ENCODE measurements at regions not wholly inside any gene's neighbourhood (a gene's known extent, or its start where the extent isn't known, plus 50 kb on each side); places are given as distances from the start of the nearest gene placed in this dataset.

GRCh38 chr4:108520807-108521206 lies 99.6 kb upstream of the RPL34 start:
- POLR2A ChIA-PET, result no interaction called here
- no peak overlapping the region for H3K4me3 Mint-ChIP-seq
- DNase-seq (no peak), ATAC-seq (no peak)
- CTCF ChIA-PET, result interaction anchor here (1.5 to 3.6 kb wide), 3 partner anchors 9 to 491 kb away, joined by 5 to 13 read pairs (median 5); no protein-coding TSS in a partner anchor
- H3K9me3 Mint-ChIP-seq (ENCODE audit: insufficient read depth), result peaks cover 14% of the 10 kb centered on the region
- peaks cover 12% of the 10 kb centered on the region for H3K36me3 Mint-ChIP-seq (ENCODE audit: low read depth)
- no peaks in the 10 kb centered on the region for H3K27me3 Mint-ChIP-seq (ENCODE audit: low read depth)
- peaks cover 28% of the 10 kb centered on the region for H3K4me1 Mint-ChIP-seq (ENCODE audit: low read depth)
- no peak overlapping the region for H3K27ac Mint-ChIP-seq

DNA sequence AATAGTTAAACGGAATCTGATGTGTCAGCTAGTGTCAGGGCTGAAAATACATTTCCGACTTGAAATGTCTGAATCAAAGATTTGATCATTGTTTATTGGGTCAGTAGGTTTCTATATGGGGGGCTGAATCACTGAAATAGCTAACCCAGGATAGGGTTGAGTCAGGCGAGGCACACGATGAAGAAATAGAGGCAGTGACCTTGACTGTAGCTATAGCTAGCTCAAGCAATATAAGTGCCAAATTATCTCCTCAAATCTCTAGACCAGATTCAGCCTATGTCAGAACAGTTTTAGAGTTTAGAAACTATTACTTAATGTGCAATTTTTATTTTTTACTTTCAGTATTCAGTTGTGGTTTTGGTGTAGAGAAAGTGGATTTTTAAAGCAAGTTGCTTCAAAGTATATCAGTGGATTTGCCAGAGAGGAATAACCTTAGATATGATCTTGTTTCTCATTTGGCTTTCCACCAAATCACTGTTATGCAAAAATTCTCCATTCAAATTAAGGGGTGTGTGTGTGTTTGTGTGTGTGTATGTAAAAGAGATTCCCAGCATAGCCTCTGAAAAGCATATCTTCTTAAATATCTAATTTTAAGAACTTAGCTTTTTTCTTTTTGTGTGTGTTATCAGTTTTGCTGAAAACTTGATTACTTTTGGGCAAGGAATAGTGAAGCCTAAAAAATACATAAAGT lies 100.3 kb upstream of the RPL34 start:
- Mint-ChIP-seq H3K4me1 (ENCODE audit: low read depth) (peaks cover 21% of the 10 kb centered on the region), H3K9me3 (ENCODE audit: insufficient read depth) (peaks cover 6% of the 10 kb centered on the region), H3K27me3 (ENCODE audit: low read depth) (no peaks in the 10 kb centered on the region), H3K36me3 (ENCODE audit: low read depth) (peaks cover 5% of the 10 kb centered on the region), H3K4me3 (no peak overlapping the region), H3K27ac (no peak overlapping the region)
- ChIA-PET CTCF (interaction anchor here (1.5 to 3.6 kb wide), 3 partner anchors 10 to 490 kb away, joined by 5 to 13 read pairs (median 5); no protein-coding TSS in a partner anchor), POLR2A (interaction anchor here (0.9 kb wide), 1 partner anchor 152 kb away, joined by 3 read pairs; no protein-coding TSS in a partner anchor)
- no peak for DNase-seq
- ATAC-seq, result peak; percentile 30

GRCh38 chr4:108519208-108519833 lies 101.1 kb upstream of the RPL34 start:
- Mint-ChIP-seq H3K9me3 (ENCODE audit: insufficient read depth) (peaks cover 3% of the 10 kb centered on the region), H3K4me3 (no peak overlapping the region), H3K27ac (no peak overlapping the region), H3K36me3 (ENCODE audit: low read depth) (no peaks in the 10 kb centered on the region), H3K4me1 (ENCODE audit: low read depth) (peaks cover 17% of the 10 kb centered on the region), H3K27me3 (ENCODE audit: low read depth) (no peaks in the 10 kb centered on the region)
- no peak for DNase-seq
- POLR2A ChIA-PET, result interaction anchor here (0.9 kb wide), 1 partner anchor 152 kb away, joined by 3 read pairs; no protein-coding TSS in a partner anchor
- no peak for ATAC-seq
- CTCF ChIA-PET, result interaction anchor here (1.5 to 3.6 kb wide), 4 partner anchors 53 to 505 kb away, joined by 3 to 13 read pairs (median 4); no protein-coding TSS in a partner anchor

GRCh38 chr4:108512615-108513505 lies 107.5 kb upstream of the RPL34 start:
- peak overlapping the region; percentile 59 for H3K4me3 Mint-ChIP-seq
- POLR2A ChIA-PET, result interaction anchor here (1.2 kb wide), 1 partner anchor 340 kb away, joined by 3 read pairs; no protein-coding TSS in a partner anchor
- DNase-seq (peak; percentile 69), ATAC-seq (peak; percentile 94)
- H3K4me1 Mint-ChIP-seq (ENCODE audit: low read depth), result peaks cover 17% of the 10 kb centered on the region
- no peaks in the 10 kb centered on the region for H3K36me3 Mint-ChIP-seq (ENCODE audit: low read depth)
- H3K27ac Mint-ChIP-seq, result no peak overlapping the region
- H3K9me3 Mint-ChIP-seq (ENCODE audit: insufficient read depth), result no peaks in the 10 kb centered on the region
- CTCF ChIA-PET, result interaction anchor here (0.7 to 2.0 kb wide), 32 partner anchors 10 to 499 kb away, joined by 3 to 16 read pairs (median 4); partner anchors contain the start of gene LEF1
- peaks cover 6% of the 10 kb centered on the region for H3K27me3 Mint-ChIP-seq (ENCODE audit: low read depth)

DNA sequence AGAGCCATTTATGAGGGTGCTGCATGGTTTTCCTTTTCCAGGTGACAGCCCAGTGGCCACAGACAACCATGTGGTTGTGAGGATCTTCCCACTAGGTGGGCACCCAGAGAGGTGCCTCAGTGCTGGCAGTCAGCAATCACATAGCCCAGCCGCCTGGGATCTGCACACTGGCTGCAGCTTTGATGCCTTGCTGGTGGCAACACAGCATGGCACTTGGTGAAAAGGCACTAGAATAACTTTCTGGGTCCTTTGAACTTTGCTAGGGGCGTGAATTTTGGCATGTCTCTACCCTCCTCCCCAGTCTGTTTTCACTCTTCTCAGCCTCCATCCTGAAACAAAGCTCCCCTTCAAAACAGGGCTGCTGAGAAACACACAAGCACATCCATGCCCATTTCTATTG lies 108.8 kb upstream of the RPL34 start:
- POLR2A ChIA-PET, result interaction anchor here (0.9 to 1.2 kb wide), 2 partner anchors 44 to 339 kb away, joined by 3 read pairs; no protein-coding TSS in a partner anchor
- Mint-ChIP-seq H3K4me3 (no peak overlapping the region), H3K27me3 (ENCODE audit: low read depth) (peaks cover 6% of the 10 kb centered on the region), H3K9me3 (ENCODE audit: insufficient read depth) (no peaks in the 10 kb centered on the region), H3K36me3 (ENCODE audit: low read depth) (peaks cover 12% of the 10 kb centered on the region), H3K27ac (no peak overlapping the region), H3K4me1 (ENCODE audit: low read depth) (peaks cover 17% of the 10 kb centered on the region)
- ATAC-seq (no peak), DNase-seq (no peak)
- CTCF ChIA-PET, result interaction anchor here (1.1 to 2.0 kb wide), 12 partner anchors 9 to 498 kb away, joined by 3 to 16 read pairs (median 4); partner anchors contain the start of gene LEF1

- Mint-ChIP-seq H3K4me3 (no peak overlapping the region), H3K27ac (no peak overlapping the region), H3K4me1 (ENCODE audit: low read depth) (peaks cover 5% of the 10 kb centered on the region), H3K36me3 (ENCODE audit: low read depth) (peaks cover 28% of the 10 kb centered on the region), H3K9me3 (ENCODE audit: insufficient read depth) (peaks cover 15% of the 10 kb centered on the region), H3K27me3 (ENCODE audit: low read depth) (no peaks in the 10 kb centered on the region)
- POLR2A ChIA-PET, result no interaction called here
- DNase-seq (no peak), ATAC-seq (no peak)
- CTCF ChIA-PET, result interaction anchor here (1.2 to 1.8 kb wide), 3 partner anchors 9 to 10 kb away, joined by 5 to 6 read pairs (median 5); no protein-coding TSS in a partner anchor
These were observed 118.0 kb upstream of the RPL34 start for GRCh38 chr4:108502356-108502755.

- Mint-ChIP-seq H3K9me3 (ENCODE audit: insufficient read depth) (peaks cover 14% of the 10 kb centered on the region), H3K27ac (no peak overlapping the region), H3K27me3 (ENCODE audit: low read depth) (no peaks in the 10 kb centered on the region), H3K4me1 (ENCODE audit: low read depth) (peaks cover 2% of the 10 kb centered on the region), H3K4me3 (no peak overlapping the region), H3K36me3 (ENCODE audit: low read depth) (peaks cover 11% of the 10 kb centered on the region)
- DNase-seq, result no peak
- POLR2A ChIA-PET, result interaction anchor here (0.6 kb wide), 1 partner anchor 121 kb away, joined by 4 read pairs; no protein-coding TSS in a partner anchor
- ATAC-seq, result no peak
- CTCF ChIA-PET, result interaction anchor here (0.7 to 1.7 kb wide), 4 partner anchors 9 to 72 kb away, joined by 3 to 5 read pairs (median 4); no protein-coding TSS in a partner anchor
These were observed 121.5 kb upstream of the RPL34 start for GRCh38 chr4:108498925-108499324.

DNA sequence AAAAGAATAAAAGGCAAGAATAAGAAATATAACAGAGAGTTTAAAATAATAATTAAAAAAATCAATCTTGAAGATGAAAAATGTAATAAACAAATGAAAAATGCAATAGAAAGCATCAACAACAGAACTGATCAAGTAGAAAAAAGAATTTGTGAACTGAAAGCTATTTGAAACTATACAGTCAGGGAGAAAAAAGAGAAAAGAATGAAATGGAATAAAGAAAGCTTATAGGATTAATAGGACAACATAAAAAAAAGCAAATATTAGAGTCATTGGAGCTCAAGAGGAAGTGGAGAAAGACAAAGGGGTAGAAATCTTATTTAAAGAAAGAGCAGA lies 126.8 kb upstream of the RPL34 start:
- ATAC-seq (no peak), DNase-seq (no peak)
- Mint-ChIP-seq H3K27ac (no peak overlapping the region), H3K4me3 (no peak overlapping the region), H3K27me3 (ENCODE audit: low read depth) (no peaks in the 10 kb centered on the region), H3K36me3 (ENCODE audit: low read depth) (peaks cover 12% of the 10 kb centered on the region), H3K4me1 (ENCODE audit: low read depth) (peaks cover 6% of the 10 kb centered on the region), H3K9me3 (ENCODE audit: insufficient read depth) (peaks cover 23% of the 10 kb centered on the region)
- CTCF ChIA-PET, result interaction anchor here (0.8 to 2.1 kb wide), 12 partner anchors 9 to 473 kb away, joined by 3 to 12 read pairs (median 4); no protein-coding TSS in a partner anchor
- POLR2A ChIA-PET, result interaction anchor here (0.7 kb wide), 1 partner anchor 469 kb away, joined by 3 read pairs; no protein-coding TSS in a partner anchor

DNA sequence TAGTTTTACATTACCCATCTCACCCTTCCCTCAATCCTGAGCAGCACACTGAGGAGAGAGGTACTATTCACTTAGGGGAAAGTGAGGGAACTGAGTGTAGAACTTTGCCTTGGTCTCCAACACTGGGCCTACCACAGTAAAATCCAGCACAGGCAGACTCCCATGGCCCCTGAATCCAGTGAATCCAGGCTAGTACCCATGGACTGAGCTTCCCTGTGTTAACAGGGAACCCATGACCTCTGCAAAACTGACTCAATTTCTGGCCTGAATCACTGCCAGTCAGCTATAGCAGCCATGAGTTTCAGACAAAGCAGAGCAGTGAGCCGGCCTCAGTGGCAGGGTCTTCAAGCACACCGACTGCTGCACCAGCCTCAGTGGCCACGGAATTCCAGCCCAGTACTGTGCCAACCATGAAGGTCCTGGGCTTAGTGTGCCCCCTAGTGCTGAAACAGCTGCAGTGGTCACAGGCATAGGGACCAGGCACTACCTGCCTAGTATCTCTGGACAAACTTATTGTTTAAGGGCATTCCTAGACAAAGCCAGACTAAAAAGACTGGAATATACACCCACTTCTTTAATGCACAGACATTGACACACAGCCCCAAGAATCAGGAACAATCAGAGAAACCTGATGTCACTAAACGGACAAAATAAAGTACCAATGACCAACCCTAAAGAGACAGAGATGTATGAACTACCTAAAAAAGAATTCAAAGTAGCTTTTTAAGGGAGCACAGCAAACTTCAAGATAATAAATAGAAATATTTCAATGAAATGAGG lies 127.4 kb upstream of the RPL34 start:
- CTCF ChIA-PET, result interaction anchor here (0.8 to 2.1 kb wide), 19 partner anchors 8 to 474 kb away, joined by 3 to 12 read pairs (median 4); no protein-coding TSS in a partner anchor
- H3K36me3 Mint-ChIP-seq (ENCODE audit: low read depth), result peaks cover 12% of the 10 kb centered on the region
- ATAC-seq, result peak; percentile 53
- peaks cover 6% of the 10 kb centered on the region for H3K4me1 Mint-ChIP-seq (ENCODE audit: low read depth)
- DNase-seq, result peak; percentile 39
- POLR2A ChIA-PET, result interaction anchor here (0.7 kb wide), 1 partner anchor 468 kb away, joined by 3 read pairs; no protein-coding TSS in a partner anchor
- H3K9me3 Mint-ChIP-seq (ENCODE audit: insufficient read depth), result peaks cover 23% of the 10 kb centered on the region
- no peak overlapping the region for H3K4me3 Mint-ChIP-seq
- no peak overlapping the region for H3K27ac Mint-ChIP-seq
- no peaks in the 10 kb centered on the region for H3K27me3 Mint-ChIP-seq (ENCODE audit: low read depth)

- Mint-ChIP-seq H3K27ac (no peak overlapping the region), H3K36me3 (ENCODE audit: low read depth) (peaks cover 9% of the 10 kb centered on the region), H3K4me1 (ENCODE audit: low read depth) (peaks cover 20% of the 10 kb centered on the region), H3K27me3 (ENCODE audit: low read depth) (no peaks in the 10 kb centered on the region), H3K4me3 (no peak overlapping the region), H3K9me3 (ENCODE audit: insufficient read depth) (peaks cover 8% of the 10 kb centered on the region)
- POLR2A ChIA-PET, result interaction anchor here (1.3 kb wide), 1 partner anchor 22 kb away, joined by 4 read pairs; no protein-coding TSS in a partner anchor
- CTCF ChIA-PET, result no interaction called here
- DNase-seq (no peak), ATAC-seq (no peak)
These were observed 131.5 kb upstream of the RPL34 start for GRCh38 chr4:108488865-108489264.
